ENCODE measurements at regions not wholly inside any gene's neighbourhood (a gene's known extent, or its start where the extent isn't known, plus 50 kb on each side); places are given as distances from the start of the nearest gene placed in this dataset.

GRCh38 chr3:46092702-46093080, 65.4 kb upstream of the XCR1 start:
- no peak overlapping the region for H3K14ac ChIP-seq (ENCODE audit: insufficient read depth, low read length)
- Mint-ChIP-seq H3K4me3 (no peak overlapping the region), H3K36me3 (ENCODE audit: insufficient read depth in 1 of 3, low read depth in 3 of 3) (no peaks in the 10 kb centered on the region), H3K27me3 (ENCODE audit: low read depth) (peaks cover 2% of the 10 kb centered on the region; the same call in 1 of the 2 replicates), H3K9me3 (peaks cover 0 to 4% of the 10 kb centered on the region in 2 experiments; a peak in 1 of 5 replicates), H3K4me1 (no peaks in the 10 kb centered on the region), H3K27ac (no peak overlapping the region)
- H4K91ac ChIP-seq (ENCODE audit: insufficient read length, low read depth, low read length) = no peak overlapping the region
- no peaks in the 10 kb centered on the region for H3K79me2 ChIP-seq (ENCODE audit: insufficient read depth, low read length)
- no peak overlapping the region for H2AFZ ChIP-seq (ENCODE audit: low read length)
- no peak overlapping the region for H2BK15ac ChIP-seq (ENCODE audit: low read depth, low read length)
- H2BK12ac ChIP-seq (ENCODE audit: insufficient read length, low read depth, low read length) = no peak overlapping the region
- no peak overlapping the region for H3K18ac ChIP-seq (ENCODE audit: insufficient read length, low read depth, low read length)
- H3K23me2 ChIP-seq (ENCODE audit: insufficient read length, low read depth, low read length, poor library complexity, severe bottlenecking) = no peaks in the 10 kb centered on the region
- H2BK20ac ChIP-seq (ENCODE audit: low read depth, low read length, poor library complexity, severe bottlenecking) = no peak overlapping the region
- H3K4ac ChIP-seq (ENCODE audit: low read depth, low read length) = no peak overlapping the region
- H2BK5ac ChIP-seq (ENCODE audit: insufficient read length, low read length) = no peak overlapping the region
- no peaks in the 10 kb centered on the region for H3K9me3 ChIP-seq (ENCODE audit: control insufficient read depth, low read depth, low read length)
- no peaks in the 10 kb centered on the region for H3K79me1 ChIP-seq (ENCODE audit: insufficient read depth, low read depth, low read length, poor library complexity, severe bottlenecking)
- H3T11ph ChIP-seq (ENCODE audit: low read length) = no peak overlapping the region
- no peak overlapping the region for H3K4me2 ChIP-seq (ENCODE audit: insufficient read depth, insufficient read length, low read length)
- DNase-seq = no peak
- no peak overlapping the region for H3K27ac ChIP-seq (ENCODE audit: insufficient read length, low read depth, low read length)
- no peak overlapping the region for H3K23ac ChIP-seq (ENCODE audit: insufficient read length, low read depth, low read length)
- no peak overlapping the region for H2BK120ac ChIP-seq (ENCODE audit: low read depth, low read length, poor library complexity, severe bottlenecking)
- H3K56ac ChIP-seq (ENCODE audit: insufficient read length, low read depth, low read length) = no peak overlapping the region
- no peak overlapping the region for H4K5ac ChIP-seq (ENCODE audit: insufficient read length, low read depth, low read length)
- no peak overlapping the region for H2AK5ac ChIP-seq (ENCODE audit: insufficient read length, low read length)
- no peaks in the 10 kb centered on the region for H3K4me1 ChIP-seq (ENCODE audit: insufficient read depth, low read length)
- WGBS (ENCODE audit: extremely low coverage, insufficient read length, low lambda C conversion rate) = no CpG with 5 or more reads among the region's 2 CpGs
- TF ChIP-seq CTCF (conservative IDR thresholded peaks at IDR 0.05) = no peak
- H4K8ac ChIP-seq (replicated peaks; ENCODE audit: insufficient read length, low read depth, low read length) = no peak overlapping the region
- no peaks in the 10 kb centered on the region for H4K20me1 ChIP-seq (ENCODE audit: control insufficient read depth, insufficient read depth, insufficient read length)
- H3K27me3 ChIP-seq (ENCODE audit: insufficient read depth, low read length) = no peaks in the 10 kb centered on the region
- no peak overlapping the region for H3K9ac ChIP-seq (ENCODE audit: extremely low read depth, insufficient read length, low read length)

Measured in H9 (cell line).